SK-N-SH (cell line): ENCODE measurements at regions not wholly inside any gene's neighbourhood (a gene's known extent, or its start where the extent isn't known, plus 50 kb on each side); places are given as distances from the start of the nearest gene placed in this dataset.

Experiments
- CTCF ChIP-seq: fragments of 200-600 bp; sonication (generic); IDR thresholded peaks from 2 replicates; pipeline ENCODE4 v1.6.1; 2017; ENCODE audit warnings: antibody characterized with exemption, mild to moderate bottlenecking, moderate library complexity
- EZH2phosphoT487 ChIP-seq: fragments of 200-600 bp; sonication (generic); IDR thresholded peaks from 2 replicates; pipeline ENCODE4 v1.6.1; 2017; ENCODE audit warnings: low read depth, mixed run types, mild to moderate bottlenecking, antibody characterized with exemption, moderate library complexity, borderline replicate concordance

GRCh38 chr3:34178415-34178814 is 380.0 kb downstream of the PDCD6IP start:
- no peak for TF ChIP-seq EZH2phosphoT487
- TF ChIP-seq CTCF, result no peak
